Calu3 (cell line): ENCODE measurements at regions not wholly inside any gene's neighbourhood (a gene's known extent, or its start where the extent isn't known, plus 50 kb on each side); places are given as distances from the start of the nearest gene placed in this dataset.

Source experiments
- BruUV-seq: library from RNA; stranded (reverse); fragments of 400-500 nt; replicated peaks from 2 replicates; lab custom pipeline; 2021; lab: Mats Ljungman, UMichigan
- CTCF ChIA-PET: fragments of 300-600 bp; sonication (Branson Sonifier 250); formaldehyde crosslinking; loops from one replicate; lab custom pipeline; 2022; ENCODE audit warnings: antibody characterized with exemption; lab: Charles Lee
- DNase-seq: peaks from one replicate; pipeline ENCODE4 v3.0.0; 2022
- H3K27ac Mint-ChIP-seq: one replicate; pipeline ENCODE4 v1.8.0; 2022; ENCODE audit warnings: mixed read lengths; ENCODE audit not compliant: unreplicated experiment
- H3K27me3 Mint-ChIP-seq: one replicate; pipeline ENCODE4 v1.8.0; 2022; ENCODE audit warnings: mixed read lengths; ENCODE audit not compliant: unreplicated experiment
- H3K36me3 Mint-ChIP-seq: one replicate; pipeline ENCODE4 v1.8.0; 2022; ENCODE audit warnings: mild to moderate bottlenecking, moderate library complexity, mixed read lengths; ENCODE audit not compliant: insufficient read depth, unreplicated experiment
- H3K4me1 Mint-ChIP-seq: one replicate; pipeline ENCODE4 v1.8.0; 2022; ENCODE audit warnings: mild to moderate bottlenecking, low read depth, mixed read lengths; ENCODE audit not compliant: unreplicated experiment
- H3K4me3 Mint-ChIP-seq: one replicate; pipeline ENCODE4 v1.8.0; 2022; ENCODE audit warnings: mild to moderate bottlenecking, low read depth, moderate library complexity, mixed read lengths; ENCODE audit not compliant: unreplicated experiment
- H3K9me3 Mint-ChIP-seq: one replicate; pipeline ENCODE4 v1.8.0; 2022; ENCODE audit warnings: low read depth, mixed read lengths; ENCODE audit not compliant: unreplicated experiment
- intact Hi-C: fragments of 100-400 bp; cut with micrococcal nuclease; formaldehyde crosslinking; loops from one replicate; pipeline ENCODE4 v1.10.0; 2022; ENCODE audit not compliant: unreplicated experiment
- TF ChIP-seq, protein P1 (sequence below): fragments of 200-600 bp; IDR thresholded peaks from one replicate; pipeline ENCODE4 v1.8.0; 2022; ENCODE audit warnings: antibody characterized with exemption; ENCODE audit not compliant: unreplicated experiment

DNA sequence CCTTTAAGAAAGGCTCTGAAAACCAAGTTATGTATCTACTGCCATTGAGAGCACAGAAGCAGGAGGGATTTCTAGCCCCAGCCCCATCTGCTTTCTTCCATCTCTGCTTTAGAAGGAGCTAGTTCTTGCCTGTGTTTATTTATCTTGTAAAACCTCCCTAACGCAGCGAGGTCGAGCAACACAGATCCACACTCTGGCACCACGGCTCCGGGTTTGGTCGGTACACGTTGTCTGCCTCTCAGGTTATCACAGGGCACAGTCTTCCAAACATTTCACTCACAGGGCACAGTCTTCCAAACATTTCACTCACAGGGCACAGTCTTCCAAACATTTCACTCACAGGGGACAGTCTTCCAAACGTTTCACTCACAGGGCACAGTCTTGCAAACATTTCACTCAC lies 69.7 kb upstream of the TLR3 start:
- H3K36me3 Mint-ChIP-seq = no peaks in the 10 kb centered on the region
- no peaks in the 10 kb centered on the region for H3K9me3 Mint-ChIP-seq
- TF ChIP-seq, protein P1, sequence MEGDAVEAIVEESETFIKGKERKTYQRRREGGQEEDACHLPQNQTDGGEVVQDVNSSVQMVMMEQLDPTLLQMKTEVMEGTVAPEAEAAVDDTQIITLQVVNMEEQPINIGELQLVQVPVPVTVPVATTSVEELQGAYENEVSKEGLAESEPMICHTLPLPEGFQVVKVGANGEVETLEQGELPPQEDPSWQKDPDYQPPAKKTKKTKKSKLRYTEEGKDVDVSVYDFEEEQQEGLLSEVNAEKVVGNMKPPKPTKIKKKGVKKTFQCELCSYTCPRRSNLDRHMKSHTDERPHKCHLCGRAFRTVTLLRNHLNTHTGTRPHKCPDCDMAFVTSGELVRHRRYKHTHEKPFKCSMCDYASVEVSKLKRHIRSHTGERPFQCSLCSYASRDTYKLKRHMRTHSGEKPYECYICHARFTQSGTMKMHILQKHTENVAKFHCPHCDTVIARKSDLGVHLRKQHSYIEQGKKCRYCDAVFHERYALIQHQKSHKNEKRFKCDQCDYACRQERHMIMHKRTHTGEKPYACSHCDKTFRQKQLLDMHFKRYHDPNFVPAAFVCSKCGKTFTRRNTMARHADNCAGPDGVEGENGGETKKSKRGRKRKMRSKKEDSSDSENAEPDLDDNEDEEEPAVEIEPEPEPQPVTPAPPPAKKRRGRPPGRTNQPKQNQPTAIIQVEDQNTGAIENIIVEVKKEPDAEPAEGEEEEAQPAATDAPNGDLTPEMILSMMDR = no peak
- no peak overlapping the region for H3K27ac Mint-ChIP-seq
- no TSS peak for BruUV-seq
- intact Hi-C loops = no loop called here
- CTCF ChIA-PET = no interaction called here
- H3K27me3 Mint-ChIP-seq = no peaks in the 10 kb centered on the region
- no peaks in the 10 kb centered on the region for H3K4me1 Mint-ChIP-seq
- no peak for DNase-seq
- H3K4me3 Mint-ChIP-seq = no peak overlapping the region

DNA sequence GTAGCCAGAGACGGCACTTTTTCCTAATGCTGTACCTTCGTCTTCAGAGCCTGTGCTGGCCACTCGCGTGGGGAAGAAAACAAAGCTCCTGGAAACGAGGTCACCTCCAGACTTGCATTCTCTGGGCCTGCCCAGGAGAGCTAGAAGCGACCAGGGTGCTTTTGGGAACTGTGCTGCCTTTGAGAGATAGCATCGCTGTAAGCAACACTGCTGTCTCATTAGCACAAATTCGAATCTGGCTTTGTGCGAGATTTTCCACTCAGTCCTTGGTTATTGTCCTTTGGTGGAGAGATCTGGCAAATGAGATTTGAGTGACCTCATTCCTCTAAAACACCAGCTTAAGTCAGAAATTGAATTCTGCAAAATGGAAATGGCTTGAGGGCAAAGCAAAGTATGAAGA lies 66.1 kb upstream of the TLR3 start:
- no peaks in the 10 kb centered on the region for H3K36me3 Mint-ChIP-seq
- intact Hi-C loops = no loop called here
- H3K4me3 Mint-ChIP-seq = no peak overlapping the region
- no TSS peak for BruUV-seq
- H3K9me3 Mint-ChIP-seq = no peaks in the 10 kb centered on the region
- H3K4me1 Mint-ChIP-seq = no peaks in the 10 kb centered on the region
- CTCF ChIA-PET = no interaction called here
- TF ChIP-seq, protein P1 = no peak
- H3K27ac Mint-ChIP-seq = no peak overlapping the region
- no peaks in the 10 kb centered on the region for H3K27me3 Mint-ChIP-seq
- no peak for DNase-seq

DNA sequence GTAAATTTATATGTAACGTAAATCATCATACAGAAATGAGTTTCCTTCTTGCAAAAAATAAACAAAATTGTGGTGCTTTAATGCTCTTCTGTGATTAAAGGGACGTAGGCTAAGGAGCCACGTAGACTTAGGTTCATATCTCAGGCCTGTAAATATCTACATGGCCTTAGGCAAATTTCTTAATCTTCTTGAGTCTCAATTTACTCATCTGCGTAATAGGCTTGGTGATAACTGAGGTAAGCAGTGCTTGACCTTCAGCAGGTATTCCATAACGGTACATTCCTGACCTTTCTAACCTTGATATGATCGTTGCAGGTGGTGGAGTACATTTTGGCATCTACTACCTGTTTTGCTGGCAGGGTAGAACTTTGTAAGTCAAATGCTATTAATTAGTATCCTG lies 65.2 kb upstream of the TLR3 start:
- CTCF ChIA-PET = no interaction called here
- no peak for DNase-seq

DNA sequence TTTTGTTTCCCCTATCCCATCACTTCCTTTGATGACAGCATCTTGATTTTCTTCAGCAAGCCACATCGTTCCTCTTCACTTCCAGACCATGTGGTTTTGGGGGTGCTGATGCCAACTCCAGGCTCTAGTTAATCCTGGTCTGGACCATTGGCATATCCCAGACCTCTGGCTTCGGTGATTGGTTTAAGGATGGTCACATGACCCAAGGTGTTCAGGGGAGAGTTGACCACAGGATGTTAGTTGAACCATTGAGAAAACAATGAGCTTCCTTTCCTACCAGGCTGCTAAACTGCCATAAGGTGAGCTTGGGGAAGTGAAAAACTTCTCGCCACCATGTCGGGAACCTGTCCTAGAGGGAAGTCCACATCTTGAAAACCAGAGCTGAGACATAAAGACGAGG lies 60.9 kb upstream of the TLR3 start:
- H3K4me3 Mint-ChIP-seq = no peak overlapping the region
- CTCF ChIA-PET = no interaction called here
- intact Hi-C loops = no loop called here
- peaks cover 2% of the 10 kb centered on the region for H3K9me3 Mint-ChIP-seq
- DNase-seq = no peak
- no peaks in the 10 kb centered on the region for H3K36me3 Mint-ChIP-seq
- H3K27ac Mint-ChIP-seq = no peak overlapping the region
- BruUV-seq = no TSS peak
- no peaks in the 10 kb centered on the region for H3K27me3 Mint-ChIP-seq
- no peaks in the 10 kb centered on the region for H3K4me1 Mint-ChIP-seq
- TF ChIP-seq, protein P1 = no peak

More for the DNA sequence above, 65.2 kb upstream of the TLR3 start:
- H3K9me3 Mint-ChIP-seq = no peaks in the 10 kb centered on the region
- H3K4me1 Mint-ChIP-seq = no peaks in the 10 kb centered on the region
- H3K36me3 Mint-ChIP-seq = no peaks in the 10 kb centered on the region
- H3K27ac Mint-ChIP-seq = no peak overlapping the region
- TF ChIP-seq, protein P1 = no peak
- no TSS peak for BruUV-seq
- intact Hi-C loops = no loop called here
- H3K27me3 Mint-ChIP-seq = no peaks in the 10 kb centered on the region
- H3K4me3 Mint-ChIP-seq = no peak overlapping the region
